ENCODE measurements at regions not wholly inside any gene's neighbourhood (a gene's known extent, or its start where the extent isn't known, plus 50 kb on each side); places are given as distances from the start of the nearest gene placed in this dataset.

DNA sequence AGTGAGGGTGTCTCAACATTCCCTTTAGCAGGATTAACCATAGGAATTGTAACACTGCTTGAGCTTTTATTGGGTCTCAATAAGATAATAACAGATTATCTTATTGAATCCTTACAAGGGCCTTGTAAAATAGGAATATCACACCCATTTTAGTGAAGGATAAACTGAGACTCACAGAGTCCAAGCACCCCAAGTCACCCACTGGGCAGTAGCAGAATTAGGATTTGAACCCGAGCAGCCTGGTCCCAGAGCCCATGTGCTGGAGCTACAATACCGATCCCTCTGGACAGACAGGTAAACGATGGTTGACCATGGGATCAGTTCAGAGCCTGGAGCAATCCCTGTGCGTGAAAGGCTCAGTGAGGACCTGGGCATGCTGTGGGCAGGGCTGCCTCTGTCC lies 56.3 kb upstream of the MRPS22 start:
- H3K27ac ChIP-seq (ENCODE audit: control insufficient read depth, insufficient read depth): no peak overlapping the region
- BruUV-seq (replicated peaks): no TSS peak
- no peaks in the 10 kb centered on the region for H4K20me1 ChIP-seq (ENCODE audit: control insufficient read depth, insufficient read depth)
- ChIA-PET RAD21 (ENCODE audit: unreplicated experiment) (interaction anchor here (0.6 kb wide), 1 partner anchor 1889 kb away, joined by 4 read pairs; no protein-coding TSS in a partner anchor), SMC1A (ENCODE audit: uncharacterized antibody, unreplicated experiment) (no interaction called here), CTCF (no interaction called here), POLR2A (interaction anchor here (0.6 kb wide), 1 partner anchor 8 kb away, joined by 5 read pairs; no protein-coding TSS in a partner anchor)
- H3K4me3 ChIP-seq: no peak overlapping the region
- no peak overlapping the region for H2AFZ ChIP-seq (ENCODE audit: control insufficient read depth, low read depth, low read length)
- H3K9ac ChIP-seq (ENCODE audit: control insufficient read depth, insufficient read depth, low read length): no peak overlapping the region
- no peaks in the 10 kb centered on the region for H3K9me3 ChIP-seq (replicated peaks; ENCODE audit: control insufficient read depth, insufficient read depth, low read length)
- DNase-seq (ENCODE audit: low read depth, low spot score) (no peak), FAIRE-seq (no peak), ATAC-seq (no peak)
- H3K4me1 ChIP-seq (ENCODE audit: control insufficient read depth, insufficient read depth, low read length): no peaks in the 10 kb centered on the region
- WGBS (ENCODE audit: insufficient coverage, insufficient replicate concordance, low lambda C conversion rate, missing lambda C conversion rate): 2% methylated on average over 4 of the region's 4 CpGs
- no peak overlapping the region for H3K4me2 ChIP-seq (ENCODE audit: control insufficient read depth, insufficient read depth)
- intact Hi-C loops (cut with micrococcal nuclease; ENCODE audit: unreplicated experiment) (no loop called here), in situ Hi-C loops (cut with MboI) (no loop called here)
- H3K36me3 ChIP-seq (ENCODE audit: control insufficient read depth in 2 of 2, insufficient read depth in 2 of 2, low read length in 1 of 2): no peaks in the 10 kb centered on the region
- peaks cover 0 to 2% of the 10 kb centered on the region in 2 experiments; a peak in 3 of 4 replicates for H3K27me3 ChIP-seq (replicated peaks in 1 of 2; ENCODE audit: control insufficient read depth in 2 of 2, insufficient read depth in 2 of 2, low read length in 1 of 2)
- no peaks in the 10 kb centered on the region for H3K79me2 ChIP-seq (ENCODE audit: control insufficient read depth, insufficient read depth, low read length)
- TF ChIP-seq RAD21 (IDR thresholded peaks at IDR 0.05; ENCODE audit: insufficient read depth, low read depth, low read length): no peak
- no peak for TF ChIP-seq ETV6 (conservative IDR thresholded peaks at IDR 0.05 in 1 of 2, IDR thresholded peaks at IDR 0.05 in 1 of 2; ENCODE audit: borderline replicate concordance in 1 of 2, low read depth in 1 of 2)
- TF ChIP-seq STAT1 (conservative IDR thresholded peaks at IDR 0.05): no peak
- no peak for TF ChIP-seq RUNX3 (IDR thresholded peaks at IDR 0.05; ENCODE audit: low read length)
- TF ChIP-seq, protein P1, sequence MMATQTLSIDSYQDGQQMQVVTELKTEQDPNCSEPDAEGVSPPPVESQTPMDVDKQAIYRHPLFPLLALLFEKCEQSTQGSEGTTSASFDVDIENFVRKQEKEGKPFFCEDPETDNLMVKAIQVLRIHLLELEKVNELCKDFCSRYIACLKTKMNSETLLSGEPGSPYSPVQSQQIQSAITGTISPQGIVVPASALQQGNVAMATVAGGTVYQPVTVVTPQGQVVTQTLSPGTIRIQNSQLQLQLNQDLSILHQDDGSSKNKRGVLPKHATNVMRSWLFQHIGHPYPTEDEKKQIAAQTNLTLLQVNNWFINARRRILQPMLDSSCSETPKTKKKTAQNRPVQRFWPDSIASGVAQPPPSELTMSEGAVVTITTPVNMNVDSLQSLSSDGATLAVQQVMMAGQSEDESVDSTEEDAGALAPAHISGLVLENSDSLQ (IDR thresholded peaks at IDR 0.05): no peak
- TF ChIP-seq, protein P2, sequence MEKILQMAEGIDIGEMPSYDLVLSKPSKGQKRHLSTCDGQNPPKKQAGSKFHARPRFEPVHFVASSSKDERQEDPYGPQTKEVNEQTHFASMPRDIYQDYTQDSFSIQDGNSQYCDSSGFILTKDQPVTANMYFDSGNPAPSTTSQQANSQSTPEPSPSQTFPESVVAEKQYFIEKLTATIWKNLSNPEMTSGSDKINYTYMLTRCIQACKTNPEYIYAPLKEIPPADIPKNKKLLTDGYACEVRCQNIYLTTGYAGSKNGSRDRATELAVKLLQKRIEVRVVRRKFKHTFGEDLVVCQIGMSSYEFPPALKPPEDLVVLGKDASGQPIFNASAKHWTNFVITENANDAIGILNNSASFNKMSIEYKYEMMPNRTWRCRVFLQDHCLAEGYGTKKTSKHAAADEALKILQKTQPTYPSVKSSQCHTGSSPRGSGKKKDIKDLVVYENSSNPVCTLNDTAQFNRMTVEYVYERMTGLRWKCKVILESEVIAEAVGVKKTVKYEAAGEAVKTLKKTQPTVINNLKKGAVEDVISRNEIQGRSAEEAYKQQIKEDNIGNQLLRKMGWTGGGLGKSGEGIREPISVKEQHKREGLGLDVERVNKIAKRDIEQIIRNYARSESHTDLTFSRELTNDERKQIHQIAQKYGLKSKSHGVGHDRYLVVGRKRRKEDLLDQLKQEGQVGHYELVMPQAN (conservative IDR thresholded peaks at IDR 0.05): no peak
- TF ChIP-seq, protein P3, sequence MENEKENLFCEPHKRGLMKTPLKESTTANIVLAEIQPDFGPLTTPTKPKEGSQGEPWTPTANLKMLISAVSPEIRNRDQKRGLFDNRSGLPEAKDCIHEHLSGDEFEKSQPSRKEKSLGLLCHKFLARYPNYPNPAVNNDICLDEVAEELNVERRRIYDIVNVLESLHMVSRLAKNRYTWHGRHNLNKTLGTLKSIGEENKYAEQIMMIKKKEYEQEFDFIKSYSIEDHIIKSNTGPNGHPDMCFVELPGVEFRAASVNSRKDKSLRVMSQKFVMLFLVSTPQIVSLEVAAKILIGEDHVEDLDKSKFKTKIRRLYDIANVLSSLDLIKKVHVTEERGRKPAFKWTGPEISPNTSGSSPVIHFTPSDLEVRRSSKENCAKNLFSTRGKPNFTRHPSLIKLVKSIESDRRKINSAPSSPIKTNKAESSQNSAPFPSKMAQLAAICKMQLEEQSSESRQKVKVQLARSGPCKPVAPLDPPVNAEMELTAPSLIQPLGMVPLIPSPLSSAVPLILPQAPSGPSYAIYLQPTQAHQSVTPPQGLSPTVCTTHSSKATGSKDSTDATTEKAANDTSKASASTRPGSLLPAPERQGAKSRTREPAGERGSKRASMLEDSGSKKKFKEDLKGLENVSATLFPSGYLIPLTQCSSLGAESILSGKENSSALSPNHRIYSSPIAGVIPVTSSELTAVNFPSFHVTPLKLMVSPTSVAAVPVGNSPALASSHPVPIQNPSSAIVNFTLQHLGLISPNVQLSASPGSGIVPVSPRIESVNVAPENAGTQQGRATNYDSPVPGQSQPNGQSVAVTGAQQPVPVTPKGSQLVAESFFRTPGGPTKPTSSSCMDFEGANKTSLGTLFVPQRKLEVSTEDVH (IDR thresholded peaks at IDR 0.05; ENCODE audit: low read depth, partially characterized antibody): no peak
- no peak for TF ChIP-seq ZNF622 (IDR thresholded peaks at IDR 0.05)
- TF ChIP-seq TCF7 (IDR thresholded peaks at IDR 0.05; ENCODE audit: borderline replicate concordance): no peak

Data from GM12878 (cell line).